ENCODE measurements at regions not wholly inside any gene's neighbourhood (a gene's known extent, or its start where the extent isn't known, plus 50 kb on each side); places are given as distances from the start of the nearest gene placed in this dataset.

DNA sequence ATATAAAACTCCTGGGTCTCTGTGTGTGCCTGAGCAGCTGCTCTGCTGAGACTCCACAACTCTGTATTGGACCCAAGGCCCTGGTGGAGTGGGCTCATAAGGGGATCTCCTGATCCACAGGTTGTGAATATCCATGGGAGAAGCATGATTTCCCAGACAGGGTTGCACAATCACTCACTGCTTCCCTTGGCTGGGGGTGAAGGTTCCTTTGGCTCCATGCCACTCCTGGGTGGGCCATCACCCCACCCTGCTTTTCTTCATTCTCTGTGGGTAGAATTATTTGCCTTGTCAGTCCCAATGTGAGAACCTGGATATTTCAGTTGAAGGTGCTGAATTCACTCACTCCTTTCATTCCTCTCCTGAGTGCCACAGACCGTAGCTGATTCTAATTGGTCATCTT is 205.2 kb upstream of the TMEM260 start:
- TF ChIP-seq, protein P1, sequence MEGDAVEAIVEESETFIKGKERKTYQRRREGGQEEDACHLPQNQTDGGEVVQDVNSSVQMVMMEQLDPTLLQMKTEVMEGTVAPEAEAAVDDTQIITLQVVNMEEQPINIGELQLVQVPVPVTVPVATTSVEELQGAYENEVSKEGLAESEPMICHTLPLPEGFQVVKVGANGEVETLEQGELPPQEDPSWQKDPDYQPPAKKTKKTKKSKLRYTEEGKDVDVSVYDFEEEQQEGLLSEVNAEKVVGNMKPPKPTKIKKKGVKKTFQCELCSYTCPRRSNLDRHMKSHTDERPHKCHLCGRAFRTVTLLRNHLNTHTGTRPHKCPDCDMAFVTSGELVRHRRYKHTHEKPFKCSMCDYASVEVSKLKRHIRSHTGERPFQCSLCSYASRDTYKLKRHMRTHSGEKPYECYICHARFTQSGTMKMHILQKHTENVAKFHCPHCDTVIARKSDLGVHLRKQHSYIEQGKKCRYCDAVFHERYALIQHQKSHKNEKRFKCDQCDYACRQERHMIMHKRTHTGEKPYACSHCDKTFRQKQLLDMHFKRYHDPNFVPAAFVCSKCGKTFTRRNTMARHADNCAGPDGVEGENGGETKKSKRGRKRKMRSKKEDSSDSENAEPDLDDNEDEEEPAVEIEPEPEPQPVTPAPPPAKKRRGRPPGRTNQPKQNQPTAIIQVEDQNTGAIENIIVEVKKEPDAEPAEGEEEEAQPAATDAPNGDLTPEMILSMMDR (IDR thresholded peaks at IDR 0.05), result no peak
- TF ChIP-seq ZFX (IDR thresholded peaks at IDR 0.05; ENCODE audit: borderline replicate concordance), result no peak
